ENCODE measurements at regions not wholly inside any gene's neighbourhood (a gene's known extent, or its start where the extent isn't known, plus 50 kb on each side); places are given as distances from the start of the nearest gene placed in this dataset.

DNA sequence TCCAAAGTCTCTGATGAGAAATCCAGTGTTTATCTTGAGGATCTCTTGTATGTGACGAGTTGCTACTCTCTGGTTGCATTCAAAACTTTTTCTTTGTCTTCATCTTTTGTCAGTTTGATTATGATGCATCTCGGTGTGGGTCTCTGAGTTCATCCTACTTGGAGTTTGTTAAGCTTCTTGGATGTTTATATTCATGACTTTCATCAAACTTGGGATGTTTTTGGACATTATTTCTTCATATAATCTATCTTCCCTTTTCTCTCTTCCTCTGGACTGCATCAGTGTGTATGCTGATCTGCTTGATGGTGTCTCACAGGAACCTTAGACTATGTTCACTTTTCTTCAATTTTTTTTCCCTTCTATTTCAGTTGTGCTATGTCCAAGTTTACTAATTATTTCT, 320.4 kb downstream of the TLE3 start:
- TF ChIP-seq, protein P1, sequence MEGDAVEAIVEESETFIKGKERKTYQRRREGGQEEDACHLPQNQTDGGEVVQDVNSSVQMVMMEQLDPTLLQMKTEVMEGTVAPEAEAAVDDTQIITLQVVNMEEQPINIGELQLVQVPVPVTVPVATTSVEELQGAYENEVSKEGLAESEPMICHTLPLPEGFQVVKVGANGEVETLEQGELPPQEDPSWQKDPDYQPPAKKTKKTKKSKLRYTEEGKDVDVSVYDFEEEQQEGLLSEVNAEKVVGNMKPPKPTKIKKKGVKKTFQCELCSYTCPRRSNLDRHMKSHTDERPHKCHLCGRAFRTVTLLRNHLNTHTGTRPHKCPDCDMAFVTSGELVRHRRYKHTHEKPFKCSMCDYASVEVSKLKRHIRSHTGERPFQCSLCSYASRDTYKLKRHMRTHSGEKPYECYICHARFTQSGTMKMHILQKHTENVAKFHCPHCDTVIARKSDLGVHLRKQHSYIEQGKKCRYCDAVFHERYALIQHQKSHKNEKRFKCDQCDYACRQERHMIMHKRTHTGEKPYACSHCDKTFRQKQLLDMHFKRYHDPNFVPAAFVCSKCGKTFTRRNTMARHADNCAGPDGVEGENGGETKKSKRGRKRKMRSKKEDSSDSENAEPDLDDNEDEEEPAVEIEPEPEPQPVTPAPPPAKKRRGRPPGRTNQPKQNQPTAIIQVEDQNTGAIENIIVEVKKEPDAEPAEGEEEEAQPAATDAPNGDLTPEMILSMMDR (IDR thresholded peaks at IDR 0.05): no peak
- TF ChIP-seq ZFX (IDR thresholded peaks at IDR 0.05; ENCODE audit: borderline replicate concordance): no peak
- no peak overlapping the region for H3K27ac ChIP-seq

- TF ChIP-seq, protein P1 (IDR thresholded peaks at IDR 0.05): no peak
- TF ChIP-seq ZFX (IDR thresholded peaks at IDR 0.05; ENCODE audit: borderline replicate concordance): no peak
- H3K27ac ChIP-seq: no peak overlapping the region
Measured at GRCh38 chr15:69780374-69780773, 317.3 kb downstream of the TLE3 start.

GRCh38 chr15:69780981-69781380, 316.7 kb downstream of the TLE3 start:
- H3K27ac ChIP-seq: no peak overlapping the region
- TF ChIP-seq, protein P1 (IDR thresholded peaks at IDR 0.05): no peak
- TF ChIP-seq ZFX (IDR thresholded peaks at IDR 0.05; ENCODE audit: borderline replicate concordance): no peak

DNA sequence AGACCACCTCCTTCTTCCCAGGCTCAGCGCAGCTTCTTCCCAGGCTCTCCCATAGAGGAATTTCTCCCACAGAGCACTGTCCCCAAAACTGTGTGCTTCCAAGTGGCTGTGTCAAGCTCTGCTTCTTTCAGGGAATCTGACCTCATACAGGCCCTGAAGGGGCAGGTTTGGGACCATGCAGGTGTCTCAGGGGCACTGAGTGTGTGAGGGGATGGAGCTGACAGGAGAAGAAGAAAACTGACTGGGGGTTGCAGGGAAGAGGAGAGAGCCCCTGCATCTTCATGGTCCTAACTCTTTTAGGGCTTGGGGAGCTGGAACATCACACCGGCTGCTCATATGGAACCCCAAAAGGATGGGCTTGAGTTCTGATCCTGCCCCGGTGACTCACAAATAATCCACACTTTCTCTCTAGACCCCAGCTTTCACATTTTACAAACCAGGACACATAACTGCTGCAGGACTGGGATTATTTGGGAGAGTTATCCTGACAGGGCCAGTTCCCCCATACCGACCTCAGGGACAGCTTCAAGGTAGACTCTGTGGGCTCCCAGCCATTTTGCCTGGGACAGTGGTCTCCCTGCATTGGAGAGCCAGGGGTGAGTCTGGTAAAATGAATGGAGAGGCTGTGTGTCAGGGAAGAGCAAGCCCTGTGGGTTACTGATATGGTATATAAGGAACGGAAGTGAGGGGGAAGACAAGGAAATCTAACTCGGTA, 316.1 kb downstream of the TLE3 start:
- H3K27ac ChIP-seq: no peak overlapping the region
- TF ChIP-seq, protein P1 (IDR thresholded peaks at IDR 0.05): no peak
- TF ChIP-seq ZFX (IDR thresholded peaks at IDR 0.05; ENCODE audit: borderline replicate concordance): no peak

DNA sequence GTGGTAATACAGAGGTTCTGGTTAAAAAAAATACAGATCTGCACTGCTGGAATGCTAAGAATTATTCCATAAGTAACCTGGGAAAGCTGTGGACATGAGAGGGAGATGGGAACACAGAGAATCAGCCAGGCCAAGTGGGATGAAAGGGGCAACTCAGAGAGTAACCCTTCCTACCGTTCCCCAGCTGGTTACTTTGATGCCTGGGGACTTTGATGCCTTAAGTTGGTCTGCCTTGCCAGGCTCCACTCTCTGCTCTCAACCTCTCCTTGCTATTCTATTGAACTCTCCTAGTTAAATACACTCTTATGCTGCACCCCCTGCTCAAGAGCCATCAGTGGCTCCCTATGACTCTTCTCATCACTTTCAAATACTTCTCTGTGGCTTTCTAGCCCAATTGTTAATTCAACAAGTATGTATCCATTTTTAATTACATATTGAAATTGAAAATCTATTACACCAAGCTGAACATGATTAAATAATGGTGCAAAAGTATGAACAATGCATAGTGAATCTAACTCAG, 315.5 kb downstream of the TLE3 start:
- no peak overlapping the region for H3K27ac ChIP-seq
- TF ChIP-seq ZFX (IDR thresholded peaks at IDR 0.05; ENCODE audit: borderline replicate concordance): no peak
- TF ChIP-seq, protein P1 (IDR thresholded peaks at IDR 0.05): no peak

- TF ChIP-seq, protein P1 (IDR thresholded peaks at IDR 0.05): no peak
- TF ChIP-seq ZFX (IDR thresholded peaks at IDR 0.05; ENCODE audit: borderline replicate concordance): no peak
- H3K27ac ChIP-seq: no peak overlapping the region
Measured at GRCh38 chr15:69782809-69783208, 314.9 kb downstream of the TLE3 start.

GRCh38 chr15:69783211-69783610, 314.5 kb downstream of the TLE3 start:
- TF ChIP-seq, protein P1 (IDR thresholded peaks at IDR 0.05): no peak
- no peak for TF ChIP-seq ZFX (IDR thresholded peaks at IDR 0.05; ENCODE audit: borderline replicate concordance)
- no peak overlapping the region for H3K27ac ChIP-seq

Measured in 22Rv1 (cell line).